Thoracic aorta (tissue), 2 donors: ENCODE measurements at regions not wholly inside any gene's neighbourhood (a gene's known extent, or its start where the extent isn't known, plus 50 kb on each side); places are given as distances from the start of the nearest gene placed in this dataset.

Experiments used
- ATAC-seq: fragments of 150-250 bp; one replicate; pipeline ENCODE4 v1.8.0; 2017; ENCODE audit warnings: low read depth; ENCODE audit not compliant: insufficient number of reproducible peaks, low FRiP score
- DNase-seq: peaks from one replicate; pipeline ENCODE4 v3.0.0-alpha.2; 2020; ENCODE audit warnings: low spot score
- H3K27ac ChIP-seq, 2 donors: fragments of 200-600 bp; sonication (generic); 1 replicate in 1 of 2; 2 replicates in 1 of 2; pipeline ENCODE4 v1.5.1; 2016; ENCODE audit warnings: mild to moderate bottlenecking in 2 of 2, moderate library complexity in 2 of 2
- H3K27me3 ChIP-seq: fragments of 200-600 bp; sonication (generic); replicated peaks from 2 replicates; pipeline ENCODE4 v1.6.0; 2016; ENCODE audit warnings: mild to moderate bottlenecking; ENCODE audit not compliant: insufficient read depth
- H3K36me3 ChIP-seq: fragments of 200-600 bp; sonication (generic); one replicate; pipeline ENCODE4 v1.5.1; 2016
- H3K4me1 ChIP-seq, 2 donors: fragments of 200-600 bp; sonication (generic); 1 replicate in 1 of 2; 2 replicates in 1 of 2; pipeline versions ENCODE4 v1.5.1 to v1.6.0; 2016; ENCODE audit warnings: low read depth in 2 of 2, mild to moderate bottlenecking in 1 of 2; ENCODE audit not compliant: control insufficient read depth in 1 of 2
- H3K4me3 ChIP-seq: fragments of 200-600 bp; sonication (generic); 2 replicates; pipeline ENCODE4 v1.5.1; 2016; ENCODE audit warnings: mild to moderate bottlenecking
- H3K9me3 ChIP-seq: fragments of 200-600 bp; sonication (generic); 2 replicates; pipeline ENCODE4 v1.5.1; 2016
- CTCF ChIP-seq: fragments of 200-600 bp; sonication (generic); IDR thresholded peaks from one replicate; pipeline ENCODE4 v1.5.1; 2019; ENCODE audit warnings: antibody characterized with exemption

- no peak for TF ChIP-seq CTCF
- no peaks in the 10 kb centered on the region for H3K36me3 ChIP-seq
- H3K9me3 ChIP-seq: no peaks in the 10 kb centered on the region
- DNase-seq: no peak
- H3K4me3 ChIP-seq: no peak overlapping the region
- H3K27me3 ChIP-seq: no peaks in the 10 kb centered on the region
- ATAC-seq: no peak
- H3K27ac ChIP-seq: no peak overlapping the region
- H3K4me1 ChIP-seq: no peaks in the 10 kb centered on the region
These were observed 1399.8 kb upstream of the ACVR2A start for GRCh38 chr2:146444987-146445386.

GRCh38 chr2:146444085-146444484 lies 1400.7 kb upstream of the ACVR2A start:
- H3K36me3 ChIP-seq: no peaks in the 10 kb centered on the region
- ATAC-seq: no peak
- no peaks in the 10 kb centered on the region for H3K27me3 ChIP-seq
- no peak overlapping the region for H3K4me3 ChIP-seq
- H3K27ac ChIP-seq: no peak overlapping the region
- no peak for DNase-seq
- no peak for TF ChIP-seq CTCF
- H3K4me1 ChIP-seq: no peaks in the 10 kb centered on the region
- H3K9me3 ChIP-seq: no peaks in the 10 kb centered on the region

- Histone ChIP-seq H3K36me3 (no peaks in the 10 kb centered on the region), H3K9me3 (no peaks in the 10 kb centered on the region), H3K4me3 (no peak overlapping the region), H3K27ac (no peak overlapping the region), H3K27me3 (no peaks in the 10 kb centered on the region), H3K4me1 (no peaks in the 10 kb centered on the region)
- TF ChIP-seq CTCF: no peak
- ATAC-seq: no peak
- DNase-seq: no peak
These were observed 1406.6 kb upstream of the ACVR2A start for GRCh38 chr2:146438246-146438645.

- no peaks in the 10 kb centered on the region for H3K36me3 ChIP-seq
- H3K4me1 ChIP-seq: no peaks in the 10 kb centered on the region
- no peaks in the 10 kb centered on the region for H3K27me3 ChIP-seq
- H3K9me3 ChIP-seq: no peaks in the 10 kb centered on the region
- ATAC-seq: no peak
- H3K27ac ChIP-seq: no peak overlapping the region
- no peak for TF ChIP-seq CTCF
- no peak overlapping the region for H3K4me3 ChIP-seq
- no peak for DNase-seq
These were observed 1407.1 kb upstream of the ACVR2A start for GRCh38 chr2:146437712-146438111.

GRCh38 chr2:146433116-146433875 lies 1411.5 kb upstream of the ACVR2A start:
- no peak for DNase-seq
- TF ChIP-seq CTCF: no peak
- no peak for ATAC-seq
- H3K27me3 ChIP-seq: no peaks in the 10 kb centered on the region
- no peaks in the 10 kb centered on the region for H3K4me1 ChIP-seq
- no peak overlapping the region for H3K4me3 ChIP-seq
- no peak overlapping the region for H3K27ac ChIP-seq
- no peaks in the 10 kb centered on the region for H3K9me3 ChIP-seq
- H3K36me3 ChIP-seq: no peaks in the 10 kb centered on the region
